Esophagus muscularis mucosa (tissue), 4 donors: ENCODE measurements at regions not wholly inside any gene's neighbourhood (a gene's known extent, or its start where the extent isn't known, plus 50 kb on each side); places are given as distances from the start of the nearest gene placed in this dataset.

Source experiments
- DNase-seq: peaks from one replicate; pipeline ENCODE4 v3.0.0-alpha.2; 2017; ENCODE audit errors: extremely low spot score
- H3K27ac ChIP-seq, 4 donors: fragments of 200-600 bp; sonication (generic); replicated peaks in 1 of 4; 1 replicate in 3 of 4; 2 replicates in 1 of 4; pipeline ENCODE4 v1.5.1; 2016 to 2019; ENCODE audit warnings: mild to moderate bottlenecking in 1 of 4
- H3K27me3 ChIP-seq, 4 donors: fragments of 200-600 bp; sonication (generic); one replicate each; pipeline versions ENCODE4 v1.5.1 to v1.6.0; 2016 to 2019
- H3K36me3 ChIP-seq, 4 donors: fragments of 200-600 bp; sonication (generic); one replicate each; pipeline ENCODE4 v1.5.1; 2016 to 2019
- H3K4me1 ChIP-seq, 4 donors: fragments of 200-600 bp; sonication (generic); one replicate each; pipeline ENCODE4 v1.5.1; 2016 to 2019
- H3K4me3 ChIP-seq, 4 donors: fragments of 200-600 bp; sonication (generic); 1 replicate in 2 of 4; 2 replicates in 2 of 4; pipeline ENCODE4 v1.5.1; 2016 to 2019; ENCODE audit warnings: mild to moderate bottlenecking in 4 of 4, moderate library complexity in 1 of 4
- H3K9me3 ChIP-seq, 4 donors: fragments of 200-600 bp; sonication (generic); 1 replicate in 3 of 4; 2 replicates in 1 of 4; pipeline ENCODE4 v1.5.1; 2016 to 2019
- CTCF ChIP-seq, 3 experiments: fragments of 200-600 bp in 2 of 3; fragments of 450-650 bp in 1 of 3; sonication (generic) in 2 of 3; IDR thresholded peaks; one replicate each; pipeline ENCODE4 v1.5.1; 2017 to 2019; ENCODE audit warnings: antibody characterized with exemption in 3 of 3, mild to moderate bottlenecking in 2 of 3, moderate library complexity in 1 of 3
- EP300 ChIP-seq: sonication (generic); formaldehyde crosslinking; IDR thresholded peaks from one replicate; pipeline ENCODE4 v1.6.1; 2017; ENCODE audit warnings: antibody characterized with exemption
- POLR2A ChIP-seq: fragments of 450-650 bp; IDR thresholded peaks from one replicate; pipeline ENCODE4 v1.6.1; 2017; ENCODE audit warnings: antibody characterized with exemption, moderate library complexity, mild to moderate bottlenecking, low read depth
- POLR2AphosphoS5 ChIP-seq, 2 donors: sonication (generic); formaldehyde crosslinking; IDR thresholded peaks; one replicate each; pipeline ENCODE4 v1.6.1; 2017; ENCODE audit warnings: antibody characterized with exemption in 2 of 2
- whole genome bisulfite sequencing: methylation state at CpG from one replicate; pipeline ENCODE4 v1.1.5; 2018; 5-methylcytosine and 5-hydroxymethylcytosine counted together
- intact Hi-C: fragments of 100-400 bp; cut with DNase I; formaldehyde crosslinking; loops from one replicate; pipeline ENCODE4 v1.15.1; 2023

GRCh38 chr4:4605849-4606248 is 64.0 kb upstream of the STX18 start:
- no peaks in the 10 kb centered on the region for H3K36me3 ChIP-seq
- intact Hi-C loops: no loop called here
- TF ChIP-seq CTCF (IDR thresholded peaks at IDR 0.05) (no peak), POLR2AphosphoS5 (IDR thresholded peaks at IDR 0.05) (no peak), EP300 (no peak), POLR2A (no peak)
- H3K27ac ChIP-seq: no peak overlapping the region
- no peaks in the 10 kb centered on the region for H3K27me3 ChIP-seq
- no peak for DNase-seq
- H3K9me3 ChIP-seq: no peaks in the 10 kb centered on the region
- no peaks in the 10 kb centered on the region for H3K4me1 ChIP-seq
- 76% methylated on average over 2 of the region's 2 CpGs for WGBS
- H3K4me3 ChIP-seq: no peak overlapping the region

- DNase-seq: no peak
- H3K4me1 ChIP-seq: no peaks in the 10 kb centered on the region
- 82% methylated on average over 5 of the region's 5 CpGs for WGBS
- intact Hi-C loops: no loop called here
- no peak overlapping the region for H3K4me3 ChIP-seq
- no peaks in the 10 kb centered on the region for H3K9me3 ChIP-seq
- no peaks in the 10 kb centered on the region for H3K36me3 ChIP-seq
- no peak for TF ChIP-seq EP300
- TF ChIP-seq CTCF (IDR thresholded peaks at IDR 0.05): no peak
- TF ChIP-seq POLR2A: no peak
- TF ChIP-seq POLR2AphosphoS5 (IDR thresholded peaks at IDR 0.05): no peak
- no peak overlapping the region for H3K27ac ChIP-seq
- no peaks in the 10 kb centered on the region for H3K27me3 ChIP-seq
These were observed 61.7 kb upstream of the STX18 start for GRCh38 chr4:4603592-4603991.

GRCh38 chr4:4603067-4603466 is 61.2 kb upstream of the STX18 start:
- Histone ChIP-seq H3K4me3 (no peak overlapping the region), H3K4me1 (no peaks in the 10 kb centered on the region), H3K9me3 (no peaks in the 10 kb centered on the region), H3K27me3 (no peaks in the 10 kb centered on the region), H3K27ac (no peak overlapping the region), H3K36me3 (no peaks in the 10 kb centered on the region)
- TF ChIP-seq CTCF (IDR thresholded peaks at IDR 0.05) (no peak), EP300 (no peak), POLR2AphosphoS5 (IDR thresholded peaks at IDR 0.05) (no peak), POLR2A (no peak)
- WGBS: 70% methylated on average over 4 of the region's 4 CpGs
- no peak for DNase-seq
- intact Hi-C loops: no loop called here

- Histone ChIP-seq H3K4me3 (no peak overlapping the region), H3K27ac (no peak overlapping the region), H3K9me3 (no peaks in the 10 kb centered on the region), H3K36me3 (no peaks in the 10 kb centered on the region), H3K27me3 (no peaks in the 10 kb centered on the region), H3K4me1 (no peaks in the 10 kb centered on the region)
- no peak for DNase-seq
- 0% methylated on average over 1 of the region's 2 CpGs for WGBS
- intact Hi-C loops: no loop called here
- TF ChIP-seq CTCF (IDR thresholded peaks at IDR 0.05) (no peak), POLR2AphosphoS5 (IDR thresholded peaks at IDR 0.05) (no peak), EP300 (no peak), POLR2A (no peak)
These were observed 60.6 kb upstream of the STX18 start for GRCh38 chr4:4602468-4602867.

GRCh38 chr4:4601803-4602369 is 60.0 kb upstream of the STX18 start:
- no peaks in the 10 kb centered on the region for H3K4me1 ChIP-seq
- TF ChIP-seq POLR2AphosphoS5 (IDR thresholded peaks at IDR 0.05) (no peak), CTCF (IDR thresholded peaks at IDR 0.05) (no peak), EP300 (no peak), POLR2A (no peak)
- no peaks in the 10 kb centered on the region for H3K9me3 ChIP-seq
- no peaks in the 10 kb centered on the region for H3K36me3 ChIP-seq
- 86% methylated on average over 8 of the region's 13 CpGs for WGBS
- no peak overlapping the region for H3K4me3 ChIP-seq
- intact Hi-C loops: no loop called here
- no peaks in the 10 kb centered on the region for H3K27me3 ChIP-seq
- no peak overlapping the region for H3K27ac ChIP-seq
- no peak for DNase-seq
